ENCODE measurements at regions not wholly inside any gene's neighbourhood (a gene's known extent, or its start where the extent isn't known, plus 50 kb on each side); places are given as distances from the start of the nearest gene placed in this dataset.
"Not testable (repeated sequence)": the region's sequence is repeated elsewhere in the genome, so short reads cannot be mapped to it uniquely, and the experiment has no call there.

GRCh38 chr1:228940926-228941325 is 205.6 kb downstream of the RHOU start:
- DNase-seq (ENCODE audit: low read depth in 2 of 2): no peak

- no peak for DNase-seq (ENCODE audit: low read depth in 2 of 2)
These were observed 206.4 kb downstream of the RHOU start for GRCh38 chr1:228941666-228942065.

GRCh38 chr1:228943436-228943835 is 208.2 kb downstream of the RHOU start:
- DNase-seq (ENCODE audit: low read depth in 2 of 2): no peak

GRCh38 chr1:228944296-228944695 is 209.0 kb downstream of the RHOU start:
- DNase-seq (ENCODE audit: low read depth in 2 of 2): no peak

- DNase-seq (ENCODE audit: low read depth in 2 of 2): no peak
These were observed 209.7 kb downstream of the RHOU start for GRCh38 chr1:228944935-228945371.

- no peak for DNase-seq (ENCODE audit: low read depth in 2 of 2)
These were observed 210.6 kb downstream of the RHOU start for GRCh38 chr1:228945885-228946284.

- not testable (repeated sequence) for DNase-seq (ENCODE audit: low read depth in 2 of 2)
These were observed 214.3 kb downstream of the RHOU start for GRCh38 chr1:228949617-228950016.

- DNase-seq (ENCODE audit: low read depth in 2 of 2): no peak
These were observed 217.9 kb downstream of the RHOU start for GRCh38 chr1:228953207-228953606.

GRCh38 chr1:228953808-228954207 is 218.5 kb downstream of the RHOU start:
- DNase-seq (ENCODE audit: low read depth in 2 of 2): not testable (repeated sequence)

- peak in 1 of 2 experiments; percentile 12 for DNase-seq (ENCODE audit: low read depth in 2 of 2)
These were observed 220.4 kb downstream of the RHOU start for GRCh38 chr1:228955691-228956090.

- DNase-seq (ENCODE audit: low read depth in 2 of 2): no peak
These were observed 221.6 kb downstream of the RHOU start for GRCh38 chr1:228956864-228957263.

- no peak for DNase-seq (ENCODE audit: low read depth in 2 of 2)
These were observed 222.3 kb downstream of the RHOU start for GRCh38 chr1:228957535-228957934.

- DNase-seq (ENCODE audit: low read depth in 2 of 2): no peak
These were observed 222.8 kb downstream of the RHOU start for GRCh38 chr1:228958121-228958520.

- DNase-seq (ENCODE audit: low read depth in 2 of 2): no peak
These were observed 223.5 kb downstream of the RHOU start for GRCh38 chr1:228958741-228959140.

GRCh38 chr1:228960705-228961104 is 225.4 kb downstream of the RHOU start:
- no peak for DNase-seq (ENCODE audit: low read depth in 2 of 2)

- no peak for DNase-seq (ENCODE audit: low read depth in 2 of 2)
These were observed 226.2 kb downstream of the RHOU start for GRCh38 chr1:228961511-228961910.

GRCh38 chr1:228963795-228964177 is 228.5 kb downstream of the RHOU start:
- DNase-seq (ENCODE audit: low read depth in 2 of 2): no peak

- DNase-seq (ENCODE audit: low read depth in 2 of 2): peak; percentile 90 to 92
These were observed 229.2 kb downstream of the RHOU start for GRCh38 chr1:228964178-228965089.

GRCh38 chr1:228968891-228969606 is 233.8 kb downstream of the RHOU start:
- DNase-seq (ENCODE audit: low read depth in 2 of 2): no peak

GRCh38 chr1:228969953-228970800 is 234.9 kb downstream of the RHOU start:
- DNase-seq (ENCODE audit: low read depth in 2 of 2): no peak

- no peak for DNase-seq (ENCODE audit: low read depth in 2 of 2)
These were observed 237.3 kb downstream of the RHOU start for GRCh38 chr1:228972576-228972975.

- no peak for DNase-seq (ENCODE audit: low read depth in 2 of 2)
These were observed 239.0 kb downstream of the RHOU start for GRCh38 chr1:228974273-228974672.

Measured in fibroblast of skin of left quadriceps (primary cell).